Endothelial cell of umbilical vein (primary cell): ENCODE measurements at regions not wholly inside any gene's neighbourhood (a gene's known extent, or its start where the extent isn't known, plus 50 kb on each side); places are given as distances from the start of the nearest gene placed in this dataset.

Experiments used
- BruUV-seq: library from RNA; stranded (reverse); fragments of 400-500 nt; replicated peaks from 2 replicates; lab custom pipeline; 2021; lab: Mats Ljungman, UMichigan
- CTCF ChIA-PET: fragments of 300-600, 350-600 bp; sonication (Branson Sonifier 250); formaldehyde crosslinking; loops from one replicate; lab custom pipeline; 2021; ENCODE audit warnings: antibody characterized with exemption, inconsistent platforms; lab: Charles Lee
- POLR2A ChIA-PET: fragments of 300-600, 350-600 bp; sonication (Branson Sonifier 250); formaldehyde crosslinking; loops from one replicate; lab custom pipeline; 2021; ENCODE audit warnings: antibody characterized with exemption, inconsistent platforms; lab: Charles Lee
- DNase-seq: peaks from one replicate; pipeline ENCODE4 v3.0.0-alpha.2; 2011; ENCODE audit warnings: low read depth, low spot score
- FAIRE-seq: peaks from 2 replicates; lab custom pipeline; 2011; peaks lifted over from hg19 to GRCh38; lab: Jason Lieb, UNC
- H2AFZ ChIP-seq: 2 replicates; pipeline ENCODE4 v1.6.0; 2012; ENCODE audit warnings: low read depth, low read length, control low read depth, inconsistent platforms
- H3K27ac ChIP-seq: 2 replicates; pipeline ENCODE4 v1.5.1; 2011; ENCODE audit warnings: low read depth, mild to moderate bottlenecking, control low read depth, low read length, moderate library complexity; ENCODE audit not compliant: insufficient read depth
- H3K27me3 ChIP-seq, 2 experiments: 2 replicates each; pipeline versions ENCODE4 v1.6.0 to v1.6.1; 2011; ENCODE audit warnings: low read length in 2 of 2, mixed read lengths in 1 of 2; ENCODE audit not compliant: control insufficient read depth in 2 of 2, insufficient read depth in 2 of 2
- H3K36me3 ChIP-seq, 2 experiments: 2 replicates in 1 of 2; 3 replicates in 1 of 2; pipeline ENCODE4 v1.5.1; 2011; ENCODE audit warnings: low read length in 2 of 2, mild to moderate bottlenecking in 1 of 2, moderate library complexity in 1 of 2; ENCODE audit not compliant: control insufficient read depth in 2 of 2, insufficient read depth in 2 of 2; ENCODE audit errors: extremely low read depth in 1 of 2
- H3K4me1 ChIP-seq: 3 replicates; pipeline ENCODE4 v1.5.1; 2011; ENCODE audit warnings: mild to moderate bottlenecking, low read length; ENCODE audit not compliant: control insufficient read depth, insufficient read depth; ENCODE audit errors: extremely low read depth
- H3K4me2 ChIP-seq: 2 replicates; pipeline ENCODE4 v1.6.1; 2011; ENCODE audit warnings: low read length, control low read depth, mixed read lengths; ENCODE audit not compliant: insufficient read depth
- H3K4me3 ChIP-seq, 3 experiments: fragments of 200-600 bp in 1 of 3; sonication (generic), shearing (Covaris generic) in 1 of 3; replicated peaks in 1 of 3; 2 replicates each; pipeline ENCODE4 v1.5.1; 2011 to 2016; ENCODE audit warnings: control low read depth in 3 of 3, low read length in 3 of 3, mild to moderate bottlenecking in 2 of 3, inconsistent platforms in 1 of 3, low read depth in 1 of 3, moderate library complexity in 1 of 3; ENCODE audit not compliant: insufficient read depth in 1 of 3
- H3K79me2 ChIP-seq: 2 replicates; pipeline ENCODE4 v1.6.0; 2012; ENCODE audit warnings: low read length, inconsistent platforms; ENCODE audit not compliant: control insufficient read depth, insufficient read depth
- H3K9ac ChIP-seq: replicated peaks from 2 replicates; pipeline ENCODE3; 2011; ENCODE audit warnings: low read length, control low read depth; ENCODE audit not compliant: insufficient read depth; ENCODE audit errors: extremely low read depth
- H3K9me1 ChIP-seq: replicated peaks from 3 replicates; pipeline ENCODE4 v1.6.0; 2011; ENCODE audit warnings: mild to moderate bottlenecking, low read length; ENCODE audit not compliant: control insufficient read depth, insufficient read depth; ENCODE audit errors: extremely low read depth
- H3K9me3 ChIP-seq: replicated peaks from 2 replicates; pipeline ENCODE4 v1.5.1; 2012; ENCODE audit warnings: low read length, inconsistent platforms; ENCODE audit not compliant: control insufficient read depth, insufficient read depth
- H4K20me1 ChIP-seq: replicated peaks from 2 replicates; pipeline ENCODE3; 2011; ENCODE audit warnings: mild to moderate bottlenecking, low read length; ENCODE audit not compliant: control insufficient read depth, insufficient read depth; ENCODE audit errors: extremely low read depth
- EZH2 ChIP-seq: IDR thresholded peaks from 2 replicates; pipeline ENCODE4 v1.6.1; 2012; ENCODE audit warnings: borderline replicate concordance, low read depth, mild to moderate bottlenecking, moderate library complexity, low read length, inconsistent platforms; ENCODE audit not compliant: severe bottlenecking
- GATA2 ChIP-seq: IDR thresholded peaks from 2 replicates; pipeline ENCODE4 v1.7.0; 2011; ENCODE audit warnings: low read depth, mild to moderate bottlenecking, moderate library complexity, mixed read lengths, low read length; ENCODE audit not compliant: insufficient read length, insufficient read depth
- MAX ChIP-seq: IDR thresholded peaks from 2 replicates; pipeline ENCODE4 v1.6.1; 2011; ENCODE audit not compliant: insufficient read depth, insufficient read length
- MYC ChIP-seq: IDR thresholded peaks from one replicate; pipeline ENCODE4 v1.6.1; 2011; ENCODE audit warnings: mild to moderate bottlenecking, low read depth, low read length
- POLR2A ChIP-seq: IDR thresholded peaks from 2 replicates; pipeline ENCODE4 v1.6.1; 2012; ENCODE audit warnings: low read depth, mild to moderate bottlenecking, control low read depth, low read length
- POLR2AphosphoS5 ChIP-seq: IDR thresholded peaks from 2 replicates; pipeline ENCODE4 v1.6.1; 2012; ENCODE audit warnings: low read depth, mild to moderate bottlenecking, control low read depth, low read length, moderate library complexity; ENCODE audit not compliant: insufficient read depth
- dilution Hi-C: fragments of 300-500 bp; cut with MboI; formaldehyde crosslinking; loops from one replicate; pipeline ENCODE4 v1.15.0; 2019; ENCODE audit warnings: low sequenced_read_pairs; ENCODE audit not compliant: extremely low pct_ligation_motif_present
- intact Hi-C: fragments of 100-400 bp; cut with micrococcal nuclease; formaldehyde crosslinking; loops from one replicate; pipeline ENCODE4 v1.10.0; 2022
- TF ChIP-seq, protein P1 (sequence below), 2 donors: IDR thresholded peaks; 1 replicate in 1 of 2; 2 replicates in 1 of 2; pipeline ENCODE4 v1.5.1; 2011; ENCODE audit warnings: low read length in 2 of 2, mild to moderate bottlenecking in 2 of 2, moderate library complexity in 2 of 2, control low read depth in 1 of 2, inconsistent platforms in 1 of 2, low read depth in 1 of 2; ENCODE audit not compliant: insufficient read depth in 1 of 2; ENCODE audit errors: extremely low read depth in 1 of 2

DNA sequence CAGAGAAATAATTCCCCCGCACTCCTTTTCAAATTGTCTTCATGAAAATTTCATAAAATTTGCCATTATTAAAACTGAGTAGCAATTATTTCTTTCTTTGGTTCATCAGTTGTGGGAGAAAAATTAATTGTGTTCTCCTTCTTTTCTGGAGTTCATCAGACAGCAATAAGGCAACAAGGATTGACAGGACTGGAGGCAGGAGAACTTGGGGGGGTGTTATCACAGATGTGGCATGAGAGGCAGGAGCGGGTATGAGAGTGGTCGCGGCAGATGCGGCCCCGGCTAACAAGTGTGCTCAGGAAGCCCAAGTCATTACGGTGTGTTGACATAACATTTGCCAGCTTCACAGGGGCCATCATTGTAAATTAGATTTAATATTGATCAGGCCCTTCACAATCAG lies 306.6 kb upstream of the TMPO start:
- Histone ChIP-seq H3K4me3 (no peak overlapping the region), H3K9ac (no peak overlapping the region), H3K9me3 (no peaks in the 10 kb centered on the region), H3K9me1 (no peaks in the 10 kb centered on the region), H3K27me3 (no peaks in the 10 kb centered on the region), H4K20me1 (no peaks in the 10 kb centered on the region), H3K4me1 (no peaks in the 10 kb centered on the region), H3K36me3 (no peaks in the 10 kb centered on the region), H3K4me2 (no peak overlapping the region), H3K27ac (no peak overlapping the region), H2AFZ (no peak overlapping the region), H3K79me2 (no peaks in the 10 kb centered on the region)
- DNase-seq (no peak), FAIRE-seq (no peak)
- no TSS peak for BruUV-seq
- dilution Hi-C loops (no loop called here), intact Hi-C loops (no loop called here)
- ChIA-PET POLR2A (no interaction called here), CTCF (no interaction called here)
- TF ChIP-seq, protein P1, sequence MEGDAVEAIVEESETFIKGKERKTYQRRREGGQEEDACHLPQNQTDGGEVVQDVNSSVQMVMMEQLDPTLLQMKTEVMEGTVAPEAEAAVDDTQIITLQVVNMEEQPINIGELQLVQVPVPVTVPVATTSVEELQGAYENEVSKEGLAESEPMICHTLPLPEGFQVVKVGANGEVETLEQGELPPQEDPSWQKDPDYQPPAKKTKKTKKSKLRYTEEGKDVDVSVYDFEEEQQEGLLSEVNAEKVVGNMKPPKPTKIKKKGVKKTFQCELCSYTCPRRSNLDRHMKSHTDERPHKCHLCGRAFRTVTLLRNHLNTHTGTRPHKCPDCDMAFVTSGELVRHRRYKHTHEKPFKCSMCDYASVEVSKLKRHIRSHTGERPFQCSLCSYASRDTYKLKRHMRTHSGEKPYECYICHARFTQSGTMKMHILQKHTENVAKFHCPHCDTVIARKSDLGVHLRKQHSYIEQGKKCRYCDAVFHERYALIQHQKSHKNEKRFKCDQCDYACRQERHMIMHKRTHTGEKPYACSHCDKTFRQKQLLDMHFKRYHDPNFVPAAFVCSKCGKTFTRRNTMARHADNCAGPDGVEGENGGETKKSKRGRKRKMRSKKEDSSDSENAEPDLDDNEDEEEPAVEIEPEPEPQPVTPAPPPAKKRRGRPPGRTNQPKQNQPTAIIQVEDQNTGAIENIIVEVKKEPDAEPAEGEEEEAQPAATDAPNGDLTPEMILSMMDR (IDR thresholded peaks at IDR 0.05; ENCODE audit: extremely low read depth in 1 of 2, insufficient read depth in 1 of 2, low read depth in 1 of 2, low read length in 2 of 2), result no peak
- no peak for TF ChIP-seq POLR2A
- TF ChIP-seq POLR2AphosphoS5, result no peak
- TF ChIP-seq EZH2, result no peak
- no peak for TF ChIP-seq MAX
- TF ChIP-seq MYC, result no peak
- TF ChIP-seq GATA2, result no peak
